Erythroblast (primary cell): ENCODE measurements at regions not wholly inside any gene's neighbourhood (a gene's known extent, or its start where the extent isn't known, plus 50 kb on each side); places are given as distances from the start of the nearest gene placed in this dataset.
"Not testable (repeated sequence)": the region's sequence is repeated elsewhere in the genome, so short reads cannot be mapped to it uniquely, and the experiment has no call there.

Source experiments
- DNase-seq, 2 experiments: peaks; one replicate each; lab custom pipeline; 2025; lab: John Stamatoyannopoulos, UW
- GATA1 ChIP-seq: IDR thresholded peaks from 2 replicates; pipeline ENCODE4 v1.6.1; 2011; ENCODE audit warnings: low read depth, mild to moderate bottlenecking, control low read depth, low read length, moderate library complexity
- POLR2A ChIP-seq: IDR thresholded peaks from 2 replicates; pipeline ENCODE4 v1.6.1; 2011; ENCODE audit warnings: mild to moderate bottlenecking, low read length

GRCh38 chr12:66755727-66756395 lies 77.0 kb upstream of the GRIP1 start:
- TF ChIP-seq GATA1 (no peak), POLR2A (no peak)
- no peak for DNase-seq

GRCh38 chr12:66756631-66757030 lies 77.8 kb upstream of the GRIP1 start:
- TF ChIP-seq POLR2A (no peak), GATA1 (no peak)
- no peak for DNase-seq

- not testable (repeated sequence) for DNase-seq
Observed at GRCh38 chr12:66760122-66760521, 81.2 kb upstream of the GRIP1 start.

- no peak for DNase-seq
- TF ChIP-seq POLR2A (no peak), GATA1 (no peak)
Observed at GRCh38 chr12:66763467-66763866, 84.6 kb upstream of the GRIP1 start.

- TF ChIP-seq POLR2A: no peak
- no peak for TF ChIP-seq GATA1
- no peak for DNase-seq
Observed at GRCh38 chr12:66765204-66765603, 86.3 kb upstream of the GRIP1 start.

- no peak for DNase-seq
- TF ChIP-seq GATA1 (no peak), POLR2A (no peak)
Observed at GRCh38 chr12:66767536-66767935, 88.7 kb upstream of the GRIP1 start.

- TF ChIP-seq GATA1 (no peak), POLR2A (no peak)
- DNase-seq: no peak
Observed at GRCh38 chr12:66768293-66768692, 89.4 kb upstream of the GRIP1 start.

GRCh38 chr12:66774929-66775328 lies 96.1 kb upstream of the GRIP1 start:
- TF ChIP-seq GATA1 (no peak), POLR2A (no peak)
- no peak for DNase-seq

- DNase-seq: no peak
- no peak for TF ChIP-seq POLR2A
- no peak for TF ChIP-seq GATA1
Observed at GRCh38 chr12:66775871-66776270, 97.0 kb upstream of the GRIP1 start.

- TF ChIP-seq POLR2A: no peak
- no peak for TF ChIP-seq GATA1
- no peak for DNase-seq
Observed at GRCh38 chr12:66776974-66777373, 98.1 kb upstream of the GRIP1 start.

GRCh38 chr12:66779466-66779865 lies 100.6 kb upstream of the GRIP1 start:
- no peak for DNase-seq
- TF ChIP-seq POLR2A (no peak), GATA1 (no peak)

- TF ChIP-seq POLR2A: no peak
- TF ChIP-seq GATA1: no peak
- DNase-seq: no peak
Observed at GRCh38 chr12:66786531-66787308, 107.8 kb upstream of the GRIP1 start.

GRCh38 chr12:66799551-66799950 lies 120.7 kb upstream of the GRIP1 start:
- TF ChIP-seq POLR2A: no peak
- no peak for TF ChIP-seq GATA1
- DNase-seq: peak; percentile 2 to 16

GRCh38 chr12:66800046-66800445 lies 121.2 kb upstream of the GRIP1 start:
- DNase-seq: no peak

More at GRCh38 chr12:66800046-66800445, 121.2 kb upstream of the GRIP1 start:
- TF ChIP-seq GATA1 (no peak), POLR2A (no peak)
